Caco-2 (cell line): ENCODE measurements at regions not wholly inside any gene's neighbourhood (a gene's known extent, or its start where the extent isn't known, plus 50 kb on each side); places are given as distances from the start of the nearest gene placed in this dataset.

Experiments used
- BruUV-seq: library from RNA; stranded (reverse); fragments of 400-500 nt; replicated peaks from 2 replicates; lab custom pipeline; 2021; lab: Mats Ljungman, UMichigan
- CTCF ChIA-PET: fragments of 300-600 bp; sonication (Branson Sonifier 250); formaldehyde crosslinking; loops from one replicate; lab custom pipeline; 2022; ENCODE audit warnings: antibody characterized with exemption; lab: Charles Lee
- POLR2A ChIA-PET: fragments of 300-600 bp; sonication (Branson Sonifier 250); formaldehyde crosslinking; loops from one replicate; lab custom pipeline; 2022; ENCODE audit warnings: antibody characterized with exemption; lab: Charles Lee
- DNase-seq, 2 experiments: peaks; one replicate each; pipeline versions ENCODE4 v3.0.0 to v3.0.0-alpha.2; 2020 to 2022
- H3K27me3 ChIP-seq: replicated peaks from 2 replicates; pipeline ENCODE4 v1.6.0; 2011; ENCODE audit warnings: low read length; ENCODE audit not compliant: control insufficient read depth, insufficient read depth
- H3K36me3 ChIP-seq: 2 replicates; pipeline ENCODE4 v1.5.1; 2011; ENCODE audit warnings: low read length; ENCODE audit not compliant: control insufficient read depth, insufficient read depth
- H3K4me1 ChIP-seq: fragments of 250-450 bp; sonication (Bioruptor Pico); 2 replicates; pipeline ENCODE4 v1.5.1; 2020; ENCODE audit warnings: mild to moderate bottlenecking
- H3K4me3 ChIP-seq: 2 replicates; pipeline ENCODE4 v1.5.1; 2011; ENCODE audit warnings: low read depth, mild to moderate bottlenecking, control low read depth, low read length
- H3K9me3 ChIP-seq: fragments of 250-450 bp; sonication (Bioruptor Pico); 2 replicates; pipeline ENCODE4 v1.5.1; 2020; ENCODE audit warnings: mild to moderate bottlenecking, moderate library complexity
- H3K27ac Mint-ChIP-seq: one replicate; pipeline ENCODE4 v1.8.0; 2022; ENCODE audit warnings: mixed read lengths; ENCODE audit not compliant: unreplicated experiment
- H3K27me3 Mint-ChIP-seq: one replicate; pipeline ENCODE4 v1.8.0; 2022; ENCODE audit warnings: mixed read lengths; ENCODE audit not compliant: insufficient read depth, unreplicated experiment
- H3K36me3 Mint-ChIP-seq: one replicate; pipeline ENCODE4 v1.8.0; 2022; ENCODE audit warnings: mild to moderate bottlenecking, mixed read lengths; ENCODE audit not compliant: insufficient read depth, unreplicated experiment
- H3K4me1 Mint-ChIP-seq: one replicate; pipeline ENCODE4 v1.8.0; 2022; ENCODE audit warnings: low read depth, mixed read lengths; ENCODE audit not compliant: unreplicated experiment
- H3K4me3 Mint-ChIP-seq: one replicate; pipeline ENCODE4 v1.8.0; 2022; ENCODE audit warnings: mild to moderate bottlenecking, moderate library complexity, mixed read lengths; ENCODE audit not compliant: unreplicated experiment
- H3K9me3 Mint-ChIP-seq: one replicate; pipeline ENCODE4 v1.8.0; 2022; ENCODE audit warnings: mixed read lengths; ENCODE audit not compliant: unreplicated experiment
- CTCF ChIP-seq, 2 experiments: fragments of 200-600 bp in 1 of 2; IDR thresholded peaks; 1 replicate in 1 of 2; 2 replicates in 1 of 2; pipeline versions ENCODE4 v1.5.1 to v1.8.0; 2011 to 2022; ENCODE audit warnings: antibody characterized with exemption in 1 of 2, control low read depth in 1 of 2, inconsistent platforms in 1 of 2, low read depth in 1 of 2, low read length in 1 of 2, mild to moderate bottlenecking in 1 of 2, moderate library complexity in 1 of 2; ENCODE audit not compliant: insufficient read depth in 1 of 2, severe bottlenecking in 1 of 2, unreplicated experiment in 1 of 2
- intact Hi-C: fragments of 100-400 bp; cut with micrococcal nuclease; formaldehyde crosslinking; loops from one replicate; pipeline ENCODE4 v1.10.0; 2022; ENCODE audit not compliant: unreplicated experiment

- no peaks in the 10 kb centered on the region for H3K4me1 Mint-ChIP-seq
- CTCF ChIA-PET, result no interaction called here
These were observed 78.9 kb upstream of the CCND2 start for GRCh38 chr12:4194668-4195067.

GRCh38 chr12:4193821-4194220, 79.7 kb upstream of the CCND2 start:
- H3K9me3 Mint-ChIP-seq, result no peaks in the 10 kb centered on the region
- no peak overlapping the region for H3K4me3 Mint-ChIP-seq
- peaks cover 27% of the 10 kb centered on the region for H3K27me3 Mint-ChIP-seq
- H3K27me3 ChIP-seq, result peaks cover 2% of the 10 kb centered on the region
- no peak for DNase-seq
- no peaks in the 10 kb centered on the region for H3K36me3 Mint-ChIP-seq
- no peak overlapping the region for H3K4me3 ChIP-seq
- intact Hi-C loops, result no loop called here
- ChIA-PET CTCF (interaction anchor here (0.7 kb wide), 1 partner anchor 83 kb away, joined by 3 read pairs; no protein-coding TSS in a partner anchor), POLR2A (no interaction called here)
- H3K9me3 ChIP-seq, result no peaks in the 10 kb centered on the region
- H3K4me1 Mint-ChIP-seq, result no peaks in the 10 kb centered on the region
- H3K36me3 ChIP-seq, result no peaks in the 10 kb centered on the region
- TF ChIP-seq CTCF (IDR thresholded peaks at IDR 0.05; ENCODE audit: insufficient read depth in 1 of 2, low read depth in 1 of 2, low read length in 1 of 2, severe bottlenecking in 1 of 2, unreplicated experiment in 1 of 2), result no peak
- no peaks in the 10 kb centered on the region for H3K4me1 ChIP-seq
- BruUV-seq, result no TSS peak
- H3K27ac Mint-ChIP-seq, result no peak overlapping the region

More at GRCh38 chr12:4194668-4195067, 78.9 kb upstream of the CCND2 start:
- Mint-ChIP-seq H3K27me3 (peaks cover 29% of the 10 kb centered on the region), H3K9me3 (no peaks in the 10 kb centered on the region), H3K4me3 (no peak overlapping the region), H3K36me3 (no peaks in the 10 kb centered on the region), H3K27ac (no peak overlapping the region)
- H3K9me3 ChIP-seq, result no peaks in the 10 kb centered on the region
- no TSS peak for BruUV-seq
- intact Hi-C loops, result no loop called here
- POLR2A ChIA-PET, result no interaction called here
- H3K36me3 ChIP-seq, result no peaks in the 10 kb centered on the region
- no peak for DNase-seq
- no peak for TF ChIP-seq CTCF (IDR thresholded peaks at IDR 0.05; ENCODE audit: insufficient read depth in 1 of 2, low read depth in 1 of 2, low read length in 1 of 2, severe bottlenecking in 1 of 2, unreplicated experiment in 1 of 2)
- no peak overlapping the region for H3K4me3 ChIP-seq
- peaks cover 2% of the 10 kb centered on the region for H3K27me3 ChIP-seq
- no peaks in the 10 kb centered on the region for H3K4me1 ChIP-seq

GRCh38 chr12:4191642-4192041, 81.9 kb upstream of the CCND2 start:
- no peaks in the 10 kb centered on the region for H3K36me3 Mint-ChIP-seq
- Histone ChIP-seq H3K4me1 (no peaks in the 10 kb centered on the region), H3K4me3 (no peak overlapping the region), H3K9me3 (no peaks in the 10 kb centered on the region), H3K36me3 (no peaks in the 10 kb centered on the region), H3K27me3 (no peaks in the 10 kb centered on the region; the same call in none of the 2 replicates)
- intact Hi-C loops, result no loop called here
- CTCF ChIA-PET, result interaction anchor here (1.5 kb wide), 1 partner anchor 85 kb away, joined by 5 read pairs; no protein-coding TSS in a partner anchor
- H3K27ac Mint-ChIP-seq, result no peak overlapping the region
- no peaks in the 10 kb centered on the region for H3K4me1 Mint-ChIP-seq
- no peaks in the 10 kb centered on the region for H3K9me3 Mint-ChIP-seq
- POLR2A ChIA-PET, result no interaction called here
- no peak for TF ChIP-seq CTCF (IDR thresholded peaks at IDR 0.05; ENCODE audit: insufficient read depth in 1 of 2, low read depth in 1 of 2, low read length in 1 of 2, severe bottlenecking in 1 of 2, unreplicated experiment in 1 of 2)
- peaks cover 32% of the 10 kb centered on the region for H3K27me3 Mint-ChIP-seq
- no TSS peak for BruUV-seq
- DNase-seq, result no peak
- H3K4me3 Mint-ChIP-seq, result no peak overlapping the region
